Suprapubic skin (tissue), 4 donors: ENCODE measurements at regions not wholly inside any gene's neighbourhood (a gene's known extent, or its start where the extent isn't known, plus 50 kb on each side); places are given as distances from the start of the nearest gene placed in this dataset.

Experiments used
- EP300 ChIP-seq: sonication (generic); formaldehyde crosslinking; IDR thresholded peaks from one replicate; pipeline ENCODE4 v1.6.1; 2017; ENCODE audit warnings: antibody characterized with exemption
- POLR2A ChIP-seq, 2 donors: fragments of 450-650 bp; IDR thresholded peaks; one replicate each; pipeline ENCODE4 v1.6.1; 2017; ENCODE audit warnings: antibody characterized with exemption in 2 of 2, mild to moderate bottlenecking in 2 of 2, moderate library complexity in 2 of 2
- POLR2AphosphoS5 ChIP-seq, 3 donors: sonication (generic); formaldehyde crosslinking; IDR thresholded peaks; one replicate each; pipeline ENCODE4 v1.6.1; 2017; ENCODE audit warnings: antibody characterized with exemption in 3 of 3
- TF ChIP-seq, protein P1 (sequence below), 2 donors: fragments of 200-600 bp in 1 of 2; fragments of 450-650 bp in 1 of 2; sonication (generic) in 1 of 2; IDR thresholded peaks; one replicate each; pipeline ENCODE4 v1.5.1; 2016 to 2019; ENCODE audit warnings: antibody characterized with exemption in 2 of 2, mild to moderate bottlenecking in 1 of 2, moderate library complexity in 1 of 2

DNA sequence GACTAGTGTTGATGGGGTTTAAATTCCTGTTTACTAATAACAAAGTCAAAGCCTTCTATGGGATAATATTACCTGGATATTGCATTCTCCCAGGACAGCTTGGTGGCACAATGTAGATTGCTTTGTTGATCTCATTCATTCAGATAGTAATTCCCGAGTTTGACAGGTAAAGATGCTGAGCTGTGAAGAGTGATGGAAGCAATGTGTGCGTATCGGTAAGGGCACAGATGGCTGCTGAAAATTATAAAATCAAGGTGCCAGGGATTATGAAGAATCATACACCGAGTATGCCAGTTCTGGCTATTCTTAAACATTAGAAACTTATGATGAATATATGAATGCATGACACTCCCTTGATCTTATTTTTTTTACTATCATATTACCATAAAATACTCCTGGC is 100.6 kb upstream of the CNTNAP4 start:
- TF ChIP-seq, protein P1, sequence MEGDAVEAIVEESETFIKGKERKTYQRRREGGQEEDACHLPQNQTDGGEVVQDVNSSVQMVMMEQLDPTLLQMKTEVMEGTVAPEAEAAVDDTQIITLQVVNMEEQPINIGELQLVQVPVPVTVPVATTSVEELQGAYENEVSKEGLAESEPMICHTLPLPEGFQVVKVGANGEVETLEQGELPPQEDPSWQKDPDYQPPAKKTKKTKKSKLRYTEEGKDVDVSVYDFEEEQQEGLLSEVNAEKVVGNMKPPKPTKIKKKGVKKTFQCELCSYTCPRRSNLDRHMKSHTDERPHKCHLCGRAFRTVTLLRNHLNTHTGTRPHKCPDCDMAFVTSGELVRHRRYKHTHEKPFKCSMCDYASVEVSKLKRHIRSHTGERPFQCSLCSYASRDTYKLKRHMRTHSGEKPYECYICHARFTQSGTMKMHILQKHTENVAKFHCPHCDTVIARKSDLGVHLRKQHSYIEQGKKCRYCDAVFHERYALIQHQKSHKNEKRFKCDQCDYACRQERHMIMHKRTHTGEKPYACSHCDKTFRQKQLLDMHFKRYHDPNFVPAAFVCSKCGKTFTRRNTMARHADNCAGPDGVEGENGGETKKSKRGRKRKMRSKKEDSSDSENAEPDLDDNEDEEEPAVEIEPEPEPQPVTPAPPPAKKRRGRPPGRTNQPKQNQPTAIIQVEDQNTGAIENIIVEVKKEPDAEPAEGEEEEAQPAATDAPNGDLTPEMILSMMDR (IDR thresholded peaks at IDR 0.05), result no peak
- TF ChIP-seq EP300 (no peak), POLR2A (IDR thresholded peaks at IDR 0.05) (no peak), POLR2AphosphoS5 (IDR thresholded peaks at IDR 0.05) (no peak)
